MM.1S (cell line): ENCODE measurements at regions not wholly inside any gene's neighbourhood (a gene's known extent, or its start where the extent isn't known, plus 50 kb on each side); places are given as distances from the start of the nearest gene placed in this dataset.

Source experiments
- CTCF ChIP-seq: fragments of 300-600 bp; sonication (generic); IDR thresholded peaks from 2 replicates; pipeline ENCODE4 v1.5.1; 2016; ENCODE audit warnings: antibody characterized with exemption, low read length, mixed read lengths
- EZH2 ChIP-seq: fragments of 300-600 bp; sonication (generic); optimal IDR thresholded peaks from 2 replicates; pipeline ENCODE3; 2017; ENCODE audit warnings: low read depth, mild to moderate bottlenecking, antibody characterized with exemption, low read length, mixed read lengths
- EZH2phosphoT487 ChIP-seq: fragments of 300-600 bp; sonication (generic); IDR thresholded peaks from 2 replicates; pipeline ENCODE4 v1.6.1; 2018; ENCODE audit warnings: antibody characterized with exemption, low read length

DNA sequence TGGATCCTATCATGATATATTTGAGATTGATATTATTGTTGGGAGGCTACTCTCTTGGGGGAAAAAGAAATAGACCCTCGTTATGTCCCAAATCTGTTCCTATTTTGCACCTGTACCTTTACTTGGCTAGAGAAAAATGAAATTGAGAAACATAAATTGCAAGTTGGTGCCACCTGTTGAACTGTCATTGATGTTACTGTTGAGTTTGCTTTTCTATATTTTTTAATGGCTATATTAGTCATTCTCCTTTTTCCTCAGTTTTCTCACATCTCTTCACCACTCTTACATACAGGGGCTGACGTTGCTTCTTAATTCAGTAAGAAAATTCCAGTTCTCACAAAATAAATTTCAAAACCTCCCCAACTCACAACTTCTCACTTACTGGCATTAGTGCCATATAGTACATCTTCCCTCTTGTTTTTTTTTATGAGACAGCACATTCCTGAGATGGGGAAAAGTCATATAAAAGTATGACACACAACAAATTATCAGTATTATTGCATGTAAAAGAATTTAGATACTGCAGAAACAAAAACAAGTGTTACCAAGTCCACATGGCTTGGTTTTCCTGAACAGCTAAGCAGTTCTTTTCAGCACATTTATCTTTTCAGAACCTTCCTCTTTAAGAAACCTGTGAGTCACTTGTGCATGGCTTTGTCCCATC is 348.3 kb upstream of the DSEL start:
- TF ChIP-seq CTCF (no peak), EZH2 (no peak), EZH2phosphoT487 (no peak)
